GM23338 (cell line): ENCODE measurements at regions not wholly inside any gene's neighbourhood (a gene's known extent, or its start where the extent isn't known, plus 50 kb on each side); places are given as distances from the start of the nearest gene placed in this dataset.

Source experiments
- ATAC-seq: fragments of 200-7000 bp; cut with Tn5 transposase; 3 replicates; pipeline ENCODE4 v1.9.1; 2020
- DNase-seq: peaks from one replicate; pipeline ENCODE4 v3.0.0-alpha.2; 2015; ENCODE audit warnings: low spot score
- H2AFZ ChIP-seq: fragments of 200-600 bp; sonication (generic); 2 replicates; pipeline ENCODE4 v1.8.0; 2016; ENCODE audit warnings: antibody characterized with exemption, mild to moderate bottlenecking, moderate library complexity
- H3F3A ChIP-seq: fragments of 200-600 bp; sonication (generic); replicated peaks from 2 replicates; pipeline ENCODE4 v1.8.0; 2017; ENCODE audit warnings: antibody characterized with exemption, mixed run types, low read depth
- H3K27ac ChIP-seq: fragments of 200-600 bp; sonication (generic); 2 replicates; pipeline ENCODE4 v1.6.1; 2016; ENCODE audit warnings: low read depth
- H3K27me3 ChIP-seq: fragments of 200-600 bp; sonication (generic); 2 replicates; pipeline ENCODE4 v1.8.0; 2016; ENCODE audit warnings: mild to moderate bottlenecking, mixed run types, moderate library complexity; ENCODE audit not compliant: insufficient read depth
- H3K36me3 ChIP-seq: fragments of 200-600 bp; sonication (generic); 2 replicates; pipeline ENCODE4 v1.8.0; 2016; ENCODE audit warnings: mild to moderate bottlenecking; ENCODE audit not compliant: insufficient read depth
- H3K4me1 ChIP-seq: fragments of 200-600 bp; sonication (generic); 2 replicates; pipeline ENCODE4 v1.8.0; 2016; ENCODE audit warnings: mild to moderate bottlenecking, moderate library complexity; ENCODE audit not compliant: insufficient read depth
- H3K4me2 ChIP-seq: fragments of 200-600 bp; sonication (generic); 2 replicates; pipeline ENCODE4 v1.7.1; 2017; ENCODE audit warnings: mixed run types
- H3K4me3 ChIP-seq: fragments of 200-600 bp; sonication (generic); 2 replicates; pipeline ENCODE4 v1.6.1; 2016; ENCODE audit warnings: mixed run types
- H3K79me2 ChIP-seq: fragments of 200-600 bp; sonication (generic); replicated peaks from 2 replicates; pipeline ENCODE4 v1.8.0; 2017; ENCODE audit warnings: mild to moderate bottlenecking; ENCODE audit not compliant: insufficient read depth
- H3K9me2 ChIP-seq: fragments of 200-600 bp; sonication (generic); 2 replicates; pipeline ENCODE4 v1.8.0; 2017; ENCODE audit not compliant: insufficient read depth
- H4K20me1 ChIP-seq: fragments of 200-600 bp; sonication (generic); replicated peaks from 2 replicates; pipeline ENCODE4 v1.8.0; 2017; ENCODE audit warnings: mild to moderate bottlenecking; ENCODE audit not compliant: insufficient read depth
- H3K27ac Mint-ChIP-seq: 2 replicates; pipeline ENCODE4 v1.8.0; 2020; ENCODE audit warnings: inconsistent platforms, mild to moderate bottlenecking, moderate library complexity, mixed read lengths
- H3K27me3 Mint-ChIP-seq: 3 replicates; pipeline ENCODE4 v1.8.0; 2022; ENCODE audit warnings: low read depth, mild to moderate bottlenecking, moderate library complexity, mixed read lengths, inconsistent platforms; ENCODE audit not compliant: insufficient read depth, poor library complexity
- H3K36me3 Mint-ChIP-seq: 3 replicates; pipeline ENCODE4 v1.8.0; 2021; ENCODE audit warnings: low read depth, mild to moderate bottlenecking, inconsistent platforms, moderate library complexity, mixed read lengths
- H3K4me1 Mint-ChIP-seq: 3 replicates; pipeline ENCODE4 v1.8.0; 2020; ENCODE audit warnings: mild to moderate bottlenecking, inconsistent platforms, mixed read lengths
- H3K4me3 Mint-ChIP-seq: 3 replicates; pipeline ENCODE4 v1.8.0; 2021; ENCODE audit warnings: moderate library complexity, mild to moderate bottlenecking, inconsistent platforms, mixed read lengths
- H3K9me3 Mint-ChIP-seq: 3 replicates; pipeline ENCODE4 v1.8.0; 2020; ENCODE audit warnings: moderate library complexity, mild to moderate bottlenecking, inconsistent platforms, mixed read lengths
- CREB1 ChIP-seq: fragments of 250-450 bp; sonication (Bioruptor Pico); IDR thresholded peaks from 2 replicates; pipeline ENCODE4 v1.5.0; 2020; ENCODE audit warnings: low read depth, mild to moderate bottlenecking, moderate library complexity
- CTCF ChIP-seq, 2 experiments: fragments of 200-600 bp in 1 of 2; sonication (generic) in 1 of 2; conservative IDR thresholded peaks; 2 replicates each; pipeline versions ENCODE4 v1.5.1 to v1.6.1; 2016 to 2017; ENCODE audit warnings: antibody characterized with exemption in 2 of 2, low read depth in 2 of 2, mild to moderate bottlenecking in 2 of 2, moderate library complexity in 1 of 2
- EZH2 ChIP-seq: fragments of 200-600 bp; sonication (generic); IDR thresholded peaks from one replicate; pipeline ENCODE4 v1.8.0; 2017; ENCODE audit warnings: antibody characterized with exemption, mild to moderate bottlenecking, low read depth; ENCODE audit not compliant: unreplicated experiment
- NANOG ChIP-seq: IDR thresholded peaks from 2 replicates; pipeline ENCODE4 v1.6.1; 2016; ENCODE audit warnings: antibody characterized with exemption, borderline replicate concordance
- POLR2AphosphoS5 ChIP-seq: IDR thresholded peaks from 2 replicates; pipeline ENCODE4 v1.6.1; 2016; ENCODE audit warnings: antibody characterized with exemption, low read depth
- STAT1 ChIP-seq: IDR thresholded peaks from one replicate; pipeline ENCODE4 v1.6.1; 2016; ENCODE audit warnings: antibody characterized with exemption; ENCODE audit not compliant: unreplicated experiment
- ZNF114 ChIP-seq: fragments of 250-450 bp; sonication (Bioruptor Pico); IDR thresholded peaks from 2 replicates; pipeline ENCODE4 v1.5.0; 2020; ENCODE audit warnings: mild to moderate bottlenecking, moderate library complexity
- TF ChIP-seq, protein P1 (sequence below): IDR thresholded peaks from one replicate; pipeline ENCODE4 v1.6.1; 2018; ENCODE audit warnings: antibody characterized with exemption; ENCODE audit not compliant: unreplicated experiment
- TF ChIP-seq, protein P2 (sequence below): fragments of 250-450 bp; sonication (Bioruptor Pico); IDR thresholded peaks from 2 replicates; pipeline ENCODE4 v1.5.0; 2020; ENCODE audit warnings: mild to moderate bottlenecking, moderate library complexity

DNA sequence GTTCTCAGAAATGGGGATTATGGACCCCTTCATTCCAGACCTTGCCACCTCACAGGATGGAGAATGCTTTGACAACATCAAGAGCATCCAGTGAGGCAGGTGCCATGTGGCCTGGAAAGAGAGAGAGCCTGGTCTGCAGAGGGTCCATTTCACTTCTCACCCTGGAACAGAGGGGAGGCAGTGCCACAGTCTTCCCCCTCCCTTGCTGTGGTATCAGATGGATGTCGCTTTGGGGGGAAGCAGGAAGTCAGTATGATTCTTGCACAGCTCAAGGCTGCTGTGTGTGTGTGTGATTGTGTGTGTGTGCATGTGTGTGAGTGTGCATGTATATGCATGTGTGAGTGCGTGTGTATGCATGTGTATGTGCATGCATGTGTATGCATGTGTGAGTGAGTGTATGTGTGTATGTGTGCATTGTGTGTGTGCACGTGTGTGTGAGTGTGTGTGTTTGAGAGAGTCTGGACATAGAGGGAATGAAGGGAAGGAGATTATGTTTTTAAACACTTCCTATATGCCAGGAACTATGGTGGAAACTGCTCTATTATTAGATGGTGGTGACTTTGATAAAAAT lies 328.6 kb upstream of the CLNK start:
- no peaks in the 10 kb centered on the region for H3F3A ChIP-seq
- H3K27me3 Mint-ChIP-seq: no peaks in the 10 kb centered on the region
- no peak for DNase-seq
- no peak overlapping the region for H3K27ac Mint-ChIP-seq
- H3K79me2 ChIP-seq: no peaks in the 10 kb centered on the region
- H3K9me3 Mint-ChIP-seq: peaks cover 2% of the 10 kb centered on the region; the same call in 2 of the 3 replicates
- no peaks in the 10 kb centered on the region for H3K4me1 Mint-ChIP-seq
- TF ChIP-seq POLR2AphosphoS5 (no peak), CTCF (conservative IDR thresholded peaks at IDR 0.05; ENCODE audit: low read depth in 2 of 2) (no peak), STAT1 (no peak), NANOG (no peak), ZNF114 (CRISPR knock-in tag) (no peak), CREB1 (no peak), EZH2 (no peak)
- TF ChIP-seq, protein P1, sequence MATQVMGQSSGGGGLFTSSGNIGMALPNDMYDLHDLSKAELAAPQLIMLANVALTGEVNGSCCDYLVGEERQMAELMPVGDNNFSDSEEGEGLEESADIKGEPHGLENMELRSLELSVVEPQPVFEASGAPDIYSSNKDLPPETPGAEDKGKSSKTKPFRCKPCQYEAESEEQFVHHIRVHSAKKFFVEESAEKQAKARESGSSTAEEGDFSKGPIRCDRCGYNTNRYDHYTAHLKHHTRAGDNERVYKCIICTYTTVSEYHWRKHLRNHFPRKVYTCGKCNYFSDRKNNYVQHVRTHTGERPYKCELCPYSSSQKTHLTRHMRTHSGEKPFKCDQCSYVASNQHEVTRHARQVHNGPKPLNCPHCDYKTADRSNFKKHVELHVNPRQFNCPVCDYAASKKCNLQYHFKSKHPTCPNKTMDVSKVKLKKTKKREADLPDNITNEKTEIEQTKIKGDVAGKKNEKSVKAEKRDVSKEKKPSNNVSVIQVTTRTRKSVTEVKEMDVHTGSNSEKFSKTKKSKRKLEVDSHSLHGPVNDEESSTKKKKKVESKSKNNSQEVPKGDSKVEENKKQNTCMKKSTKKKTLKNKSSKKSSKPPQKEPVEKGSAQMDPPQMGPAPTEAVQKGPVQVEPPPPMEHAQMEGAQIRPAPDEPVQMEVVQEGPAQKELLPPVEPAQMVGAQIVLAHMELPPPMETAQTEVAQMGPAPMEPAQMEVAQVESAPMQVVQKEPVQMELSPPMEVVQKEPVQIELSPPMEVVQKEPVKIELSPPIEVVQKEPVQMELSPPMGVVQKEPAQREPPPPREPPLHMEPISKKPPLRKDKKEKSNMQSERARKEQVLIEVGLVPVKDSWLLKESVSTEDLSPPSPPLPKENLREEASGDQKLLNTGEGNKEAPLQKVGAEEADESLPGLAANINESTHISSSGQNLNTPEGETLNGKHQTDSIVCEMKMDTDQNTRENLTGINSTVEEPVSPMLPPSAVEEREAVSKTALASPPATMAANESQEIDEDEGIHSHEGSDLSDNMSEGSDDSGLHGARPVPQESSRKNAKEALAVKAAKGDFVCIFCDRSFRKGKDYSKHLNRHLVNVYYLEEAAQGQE: no peak
- TF ChIP-seq, protein P2, sequence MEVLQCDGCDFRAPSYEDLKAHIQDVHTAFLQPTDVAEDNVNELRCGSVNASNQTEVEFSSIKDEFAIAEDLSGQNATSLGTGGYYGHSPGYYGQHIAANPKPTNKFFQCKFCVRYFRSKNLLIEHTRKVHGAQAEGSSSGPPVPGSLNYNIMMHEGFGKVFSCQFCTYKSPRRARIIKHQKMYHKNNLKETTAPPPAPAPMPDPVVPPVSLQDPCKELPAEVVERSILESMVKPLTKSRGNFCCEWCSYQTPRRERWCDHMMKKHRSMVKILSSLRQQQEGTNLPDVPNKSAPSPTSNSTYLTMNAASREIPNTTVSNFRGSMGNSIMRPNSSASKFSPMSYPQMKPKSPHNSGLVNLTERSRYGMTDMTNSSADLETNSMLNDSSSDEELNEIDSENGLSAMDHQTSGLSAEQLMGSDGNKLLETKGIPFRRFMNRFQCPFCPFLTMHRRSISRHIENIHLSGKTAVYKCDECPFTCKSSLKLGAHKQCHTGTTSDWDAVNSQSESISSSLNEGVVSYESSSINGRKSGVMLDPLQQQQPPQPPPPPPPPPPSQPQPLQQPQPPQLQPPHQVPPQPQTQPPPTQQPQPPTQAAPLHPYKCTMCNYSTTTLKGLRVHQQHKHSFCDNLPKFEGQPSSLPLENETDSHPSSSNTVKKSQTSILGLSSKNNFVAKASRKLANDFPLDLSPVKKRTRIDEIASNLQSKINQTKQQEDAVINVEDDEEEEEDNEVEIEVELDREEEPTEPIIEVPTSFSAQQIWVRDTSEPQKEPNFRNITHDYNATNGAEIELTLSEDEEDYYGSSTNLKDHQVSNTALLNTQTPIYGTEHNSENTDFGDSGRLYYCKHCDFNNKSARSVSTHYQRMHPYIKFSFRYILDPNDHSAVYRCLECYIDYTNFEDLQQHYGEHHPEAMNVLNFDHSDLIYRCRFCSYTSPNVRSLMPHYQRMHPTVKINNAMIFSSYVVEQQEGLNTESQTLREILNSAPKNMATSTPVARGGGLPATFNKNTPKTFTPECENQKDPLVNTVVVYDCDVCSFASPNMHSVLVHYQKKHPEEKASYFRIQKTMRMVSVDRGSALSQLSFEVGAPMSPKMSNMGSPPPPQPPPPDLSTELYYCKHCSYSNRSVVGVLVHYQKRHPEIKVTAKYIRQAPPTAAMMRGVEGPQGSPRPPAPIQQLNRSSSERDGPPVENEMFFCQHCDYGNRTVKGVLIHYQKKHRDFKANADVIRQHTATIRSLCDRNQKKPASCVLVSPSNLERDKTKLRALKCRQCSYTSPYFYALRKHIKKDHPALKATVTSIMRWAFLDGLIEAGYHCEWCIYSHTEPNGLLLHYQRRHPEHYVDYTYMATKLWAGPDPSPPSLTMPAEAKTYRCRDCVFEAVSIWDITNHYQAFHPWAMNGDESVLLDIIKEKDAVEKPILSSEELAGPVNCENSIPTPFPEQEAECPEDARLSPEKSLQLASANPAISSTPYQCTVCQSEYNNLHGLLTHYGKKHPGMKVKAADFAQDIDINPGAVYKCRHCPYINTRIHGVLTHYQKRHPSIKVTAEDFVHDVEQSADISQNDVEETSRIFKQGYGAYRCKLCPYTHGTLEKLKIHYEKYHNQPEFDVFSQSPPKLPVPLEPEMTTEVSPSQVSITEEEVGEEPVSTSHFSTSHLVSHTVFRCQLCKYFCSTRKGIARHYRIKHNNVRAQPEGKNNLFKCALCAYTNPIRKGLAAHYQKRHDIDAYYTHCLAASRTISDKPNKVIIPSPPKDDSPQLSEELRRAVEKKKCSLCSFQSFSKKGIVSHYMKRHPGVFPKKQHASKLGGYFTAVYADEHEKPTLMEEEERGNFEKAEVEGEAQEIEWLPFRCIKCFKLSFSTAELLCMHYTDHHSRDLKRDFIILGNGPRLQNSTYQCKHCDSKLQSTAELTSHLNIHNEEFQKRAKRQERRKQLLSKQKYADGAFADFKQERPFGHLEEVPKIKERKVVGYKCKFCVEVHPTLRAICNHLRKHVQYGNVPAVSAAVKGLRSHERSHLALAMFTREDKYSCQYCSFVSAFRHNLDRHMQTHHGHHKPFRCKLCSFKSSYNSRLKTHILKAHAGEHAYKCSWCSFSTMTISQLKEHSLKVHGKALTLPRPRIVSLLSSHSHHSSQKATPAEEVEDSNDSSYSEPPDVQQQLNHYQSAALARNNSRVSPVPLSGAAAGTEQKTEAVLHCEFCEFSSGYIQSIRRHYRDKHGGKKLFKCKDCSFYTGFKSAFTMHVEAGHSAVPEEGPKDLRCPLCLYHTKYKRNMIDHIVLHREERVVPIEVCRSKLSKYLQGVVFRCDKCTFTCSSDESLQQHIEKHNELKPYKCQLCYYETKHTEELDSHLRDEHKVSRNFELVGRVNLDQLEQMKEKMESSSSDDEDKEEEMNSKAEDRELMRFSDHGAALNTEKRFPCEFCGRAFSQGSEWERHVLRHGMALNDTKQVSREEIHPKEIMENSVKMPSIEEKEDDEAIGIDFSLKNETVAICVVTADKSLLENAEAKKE (CRISPR knock-in tag): no peak
- no peak overlapping the region for H2AFZ ChIP-seq
- H3K36me3 ChIP-seq: no peaks in the 10 kb centered on the region
- H3K4me3 ChIP-seq: no peak overlapping the region
- no peak for ATAC-seq
- H4K20me1 ChIP-seq: no peaks in the 10 kb centered on the region
- H3K4me2 ChIP-seq: no peak overlapping the region
- no peaks in the 10 kb centered on the region for H3K4me1 ChIP-seq
- H3K27ac ChIP-seq: no peak overlapping the region
- H3K27me3 ChIP-seq: no peaks in the 10 kb centered on the region
- no peaks in the 10 kb centered on the region; the same call in 1 of the 2 replicates for H3K9me2 ChIP-seq
- H3K4me3 Mint-ChIP-seq: no peak overlapping the region
- H3K36me3 Mint-ChIP-seq: no peaks in the 10 kb centered on the region
